ENCODE measurements at regions not wholly inside any gene's neighbourhood (a gene's known extent, or its start where the extent isn't known, plus 50 kb on each side); places are given as distances from the start of the nearest gene placed in this dataset.

GRCh38 chr4:171759274-171759673 is 53.9 kb upstream of the GALNTL6 start:
- FAIRE-seq, result no peak

GRCh38 chr4:171751538-171751937 is 61.7 kb upstream of the GALNTL6 start:
- DNase-seq (ENCODE audit: low read depth, low spot score), result no peak
- Histone ChIP-seq H3K27ac (ENCODE audit: control insufficient read depth, insufficient read depth, low read length) (no peak overlapping the region), H3K4me2 (ENCODE audit: control insufficient read depth, extremely low read depth, insufficient read depth, low read depth, low read length) (no peak overlapping the region), H3K79me2 (ENCODE audit: control insufficient read depth, insufficient read depth, low read length) (no peaks in the 10 kb centered on the region), H4K20me1 (ENCODE audit: control insufficient read depth, extremely low read depth, insufficient read depth, low read length) (no peaks in the 10 kb centered on the region), H3K27me3 (ENCODE audit: control insufficient read depth, extremely low read depth, insufficient read depth, low read length) (no peaks in the 10 kb centered on the region), H3K4me1 (ENCODE audit: control insufficient read depth, extremely low read depth, insufficient read depth, low read length) (no peaks in the 10 kb centered on the region), H3K9me1 (ENCODE audit: control insufficient read depth, extremely low read depth, insufficient read depth, low read length) (no peaks in the 10 kb centered on the region), H3K9me3 (ENCODE audit: control insufficient read depth, low read depth, low read length) (no peaks in the 10 kb centered on the region), H3K9ac (ENCODE audit: control insufficient read depth, extremely low read depth, insufficient read depth, low read length) (no peak overlapping the region), H2AFZ (ENCODE audit: control insufficient read depth, low read length) (no peak overlapping the region), H3K36me3 (ENCODE audit: control insufficient read depth in 2 of 2, extremely low read depth in 1 of 2, insufficient read depth in 2 of 2, low read length in 2 of 2) (no peaks in the 10 kb centered on the region), H3K4me3 (ENCODE audit: control insufficient read depth in 2 of 3, extremely low read depth in 1 of 3, insufficient read depth in 2 of 3, low read depth in 1 of 3, low read length in 3 of 3) (no peak overlapping the region)
- dilution Hi-C loops (cut with MboI; ENCODE audit: extremely low pct_ligation_motif_present, low sequenced_read_pairs), result no loop called here
- no peak for FAIRE-seq
- no peak for TF ChIP-seq EZH2 (IDR thresholded peaks at IDR 0.05; ENCODE audit: low read length)
- TF ChIP-seq CTCF (optimal IDR thresholded peaks at IDR 0.05 in 1 of 3, IDR thresholded peaks at IDR 0.05 in 1 of 3, conservative IDR thresholded peaks at IDR 0.05 in 1 of 3; ENCODE audit: extremely low read depth in 1 of 3, insufficient read depth in 2 of 3, low read length in 3 of 3), result no peak

More at GRCh38 chr4:171759274-171759673, 53.9 kb upstream of the GALNTL6 start:
- H3K9me3 ChIP-seq (ENCODE audit: control insufficient read depth, low read depth, low read length), result no peaks in the 10 kb centered on the region
- H3K27me3 ChIP-seq (ENCODE audit: control insufficient read depth, extremely low read depth, insufficient read depth, low read length), result no peaks in the 10 kb centered on the region
- dilution Hi-C loops (cut with MboI; ENCODE audit: extremely low pct_ligation_motif_present, low sequenced_read_pairs), result no loop called here
- no peak overlapping the region for H3K4me3 ChIP-seq (ENCODE audit: control insufficient read depth in 2 of 3, extremely low read depth in 1 of 3, insufficient read depth in 2 of 3, low read depth in 1 of 3, low read length in 3 of 3)
- H4K20me1 ChIP-seq (ENCODE audit: control insufficient read depth, extremely low read depth, insufficient read depth, low read length), result no peaks in the 10 kb centered on the region
- DNase-seq (ENCODE audit: low read depth, low spot score), result no peak
- TF ChIP-seq EZH2 (IDR thresholded peaks at IDR 0.05; ENCODE audit: low read length) (no peak), CTCF (optimal IDR thresholded peaks at IDR 0.05 in 1 of 3, IDR thresholded peaks at IDR 0.05 in 1 of 3, conservative IDR thresholded peaks at IDR 0.05 in 1 of 3; ENCODE audit: extremely low read depth in 1 of 3, insufficient read depth in 2 of 3, low read length in 3 of 3) (no peak)
- H3K4me1 ChIP-seq (ENCODE audit: control insufficient read depth, extremely low read depth, insufficient read depth, low read length), result no peaks in the 10 kb centered on the region
- H3K27ac ChIP-seq (ENCODE audit: control insufficient read depth, insufficient read depth, low read length), result no peak overlapping the region
- no peaks in the 10 kb centered on the region for H3K79me2 ChIP-seq (ENCODE audit: control insufficient read depth, insufficient read depth, low read length)
- no peaks in the 10 kb centered on the region for H3K36me3 ChIP-seq (ENCODE audit: control insufficient read depth in 2 of 2, extremely low read depth in 1 of 2, insufficient read depth in 2 of 2, low read length in 2 of 2)
- no peaks in the 10 kb centered on the region for H3K9me1 ChIP-seq (ENCODE audit: control insufficient read depth, extremely low read depth, insufficient read depth, low read length)
- no peak overlapping the region for H2AFZ ChIP-seq (ENCODE audit: control insufficient read depth, low read length)
- H3K9ac ChIP-seq (ENCODE audit: control insufficient read depth, extremely low read depth, insufficient read depth, low read length), result no peak overlapping the region
- H3K4me2 ChIP-seq (ENCODE audit: control insufficient read depth, extremely low read depth, insufficient read depth, low read depth, low read length), result no peak overlapping the region
